ENCODE measurements at regions not wholly inside any gene's neighbourhood (a gene's known extent, or its start where the extent isn't known, plus 50 kb on each side); places are given as distances from the start of the nearest gene placed in this dataset.

DNA sequence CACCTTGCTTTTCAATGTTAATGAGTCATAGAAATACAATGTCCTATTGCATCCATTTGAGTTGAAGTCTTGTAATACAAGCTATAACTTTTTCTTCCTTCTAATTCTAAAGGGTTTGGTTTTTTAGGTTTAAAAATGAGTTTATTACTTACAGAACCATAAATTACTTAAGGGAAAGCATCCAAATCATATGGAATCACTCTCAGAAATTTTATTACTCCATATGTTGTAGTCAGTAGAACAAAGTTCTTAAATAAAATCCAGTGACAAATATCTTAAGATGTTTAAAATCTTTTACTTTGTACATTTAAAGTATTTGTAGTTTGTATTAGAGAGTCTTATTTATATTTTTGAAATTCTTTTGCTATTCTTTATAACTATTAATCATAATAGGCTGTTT, 253.2 kb downstream of the IPO8 start:
- no peak for TF ChIP-seq POLR2A (IDR thresholded peaks at IDR 0.05)
- TF ChIP-seq, protein P1, sequence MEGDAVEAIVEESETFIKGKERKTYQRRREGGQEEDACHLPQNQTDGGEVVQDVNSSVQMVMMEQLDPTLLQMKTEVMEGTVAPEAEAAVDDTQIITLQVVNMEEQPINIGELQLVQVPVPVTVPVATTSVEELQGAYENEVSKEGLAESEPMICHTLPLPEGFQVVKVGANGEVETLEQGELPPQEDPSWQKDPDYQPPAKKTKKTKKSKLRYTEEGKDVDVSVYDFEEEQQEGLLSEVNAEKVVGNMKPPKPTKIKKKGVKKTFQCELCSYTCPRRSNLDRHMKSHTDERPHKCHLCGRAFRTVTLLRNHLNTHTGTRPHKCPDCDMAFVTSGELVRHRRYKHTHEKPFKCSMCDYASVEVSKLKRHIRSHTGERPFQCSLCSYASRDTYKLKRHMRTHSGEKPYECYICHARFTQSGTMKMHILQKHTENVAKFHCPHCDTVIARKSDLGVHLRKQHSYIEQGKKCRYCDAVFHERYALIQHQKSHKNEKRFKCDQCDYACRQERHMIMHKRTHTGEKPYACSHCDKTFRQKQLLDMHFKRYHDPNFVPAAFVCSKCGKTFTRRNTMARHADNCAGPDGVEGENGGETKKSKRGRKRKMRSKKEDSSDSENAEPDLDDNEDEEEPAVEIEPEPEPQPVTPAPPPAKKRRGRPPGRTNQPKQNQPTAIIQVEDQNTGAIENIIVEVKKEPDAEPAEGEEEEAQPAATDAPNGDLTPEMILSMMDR (IDR thresholded peaks at IDR 0.05): no peak
- no peak for DNase-seq
- Histone ChIP-seq H3K27ac (no peak overlapping the region), H3K27me3 (no peaks in the 10 kb centered on the region), H3K4me1 (peaks cover 2% of the 10 kb centered on the region), H3K4me3 (no peak overlapping the region), H3K9me3 (no peaks in the 10 kb centered on the region), H3K36me3 (ENCODE audit: low read depth, missing control alignments) (no peaks in the 10 kb centered on the region)
- intact Hi-C loops (cut with DNase I; ENCODE audit: low total_unique reads): no loop called here

DNA sequence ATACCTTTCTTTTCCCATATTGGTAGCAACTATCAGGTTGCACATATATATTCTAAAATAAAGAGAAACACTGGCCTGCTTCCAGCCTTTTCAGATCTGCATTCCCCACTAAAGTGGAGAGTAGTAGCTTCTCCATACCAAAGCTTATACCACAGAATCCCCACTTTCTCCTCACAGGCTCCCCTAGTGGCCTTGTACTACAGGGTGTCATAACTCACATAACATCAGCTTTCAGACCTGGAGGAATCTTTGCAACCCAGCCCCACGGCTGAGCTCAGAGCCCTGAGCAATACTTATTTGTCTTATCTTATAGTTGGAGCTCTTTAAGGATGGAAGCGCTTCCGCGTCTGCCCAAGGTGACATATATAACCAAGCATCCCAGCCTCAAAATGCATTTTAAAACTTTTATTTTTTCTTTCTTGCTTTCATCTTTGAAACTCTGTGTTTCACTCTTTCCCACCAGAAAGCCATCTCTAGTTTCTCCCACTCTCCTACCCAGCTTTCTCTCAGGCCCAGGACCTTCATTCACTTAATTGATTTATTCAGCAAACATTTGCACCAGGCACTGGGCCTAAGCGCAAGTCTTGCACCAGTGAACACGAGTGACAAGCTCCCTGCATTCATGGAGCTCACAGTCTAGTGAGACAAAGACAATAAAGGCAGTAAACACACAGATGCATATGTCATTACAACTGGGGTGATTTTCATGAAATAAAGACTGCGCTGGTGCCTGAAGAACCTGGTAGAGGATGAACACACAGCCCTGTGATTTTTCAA, 254.7 kb downstream of the IPO8 start:
- H3K36me3 ChIP-seq (ENCODE audit: low read depth, missing control alignments): no peaks in the 10 kb centered on the region
- peak; percentile 20 for DNase-seq
- TF ChIP-seq POLR2A (IDR thresholded peaks at IDR 0.05): no peak
- TF ChIP-seq, protein P1 (IDR thresholded peaks at IDR 0.05): peak in 1 of 3 experiments; percentile 22
- H3K27ac ChIP-seq: no peak overlapping the region
- no peaks in the 10 kb centered on the region for H3K9me3 ChIP-seq
- H3K27me3 ChIP-seq: no peaks in the 10 kb centered on the region
- WGBS, 2 donors: 86 to 88% methylated on average over 7 of the region's 7 CpGs
- intact Hi-C loops (cut with DNase I; ENCODE audit: low total_unique reads): no loop called here
- peaks cover 5% of the 10 kb centered on the region for H3K4me1 ChIP-seq
- no peak overlapping the region for H3K4me3 ChIP-seq

DNA sequence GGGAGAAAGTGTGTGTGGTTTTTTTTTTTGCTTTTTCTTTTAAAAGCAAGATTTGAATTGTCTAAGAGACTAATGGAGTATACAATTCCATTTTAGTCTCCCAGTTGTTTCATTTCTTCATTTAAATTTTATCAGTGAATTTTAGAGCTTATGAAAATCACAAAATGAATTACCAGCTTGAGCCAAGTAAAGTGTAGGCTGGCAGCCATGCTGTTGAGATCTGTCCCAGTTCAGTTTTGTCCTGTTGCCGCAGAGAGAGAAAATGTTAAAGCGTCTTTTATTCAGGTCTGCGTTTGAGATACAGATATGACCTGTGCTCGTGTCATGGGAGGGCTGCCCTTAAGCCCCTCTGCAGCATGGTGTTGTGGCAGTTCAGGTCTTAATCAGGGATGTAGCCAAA, 256.5 kb downstream of the IPO8 start:
- DNase-seq: no peak
- Histone ChIP-seq H3K36me3 (ENCODE audit: low read depth, missing control alignments) (no peaks in the 10 kb centered on the region), H3K4me1 (peaks cover 5% of the 10 kb centered on the region), H3K4me3 (no peak overlapping the region), H3K9me3 (no peaks in the 10 kb centered on the region), H3K27ac (peak overlapping the region in 1 of 2 donors; percentile 37), H3K27me3 (no peaks in the 10 kb centered on the region)
- intact Hi-C loops (cut with DNase I; ENCODE audit: low total_unique reads): no loop called here
- WGBS, 2 donors: 88 to 92% methylated on average over 4 of the region's 4 CpGs
- TF ChIP-seq, protein P1 (IDR thresholded peaks at IDR 0.05): no peak
- no peak for TF ChIP-seq POLR2A (IDR thresholded peaks at IDR 0.05)

GRCh38 chr12:30438601-30439041, 257.0 kb downstream of the IPO8 start:
- intact Hi-C loops (cut with DNase I; ENCODE audit: low total_unique reads): no loop called here
- peak overlapping the region in 1 of 2 donors; percentile 1 for H3K27ac ChIP-seq
- TF ChIP-seq, protein P1 (IDR thresholded peaks at IDR 0.05): no peak
- TF ChIP-seq POLR2A (IDR thresholded peaks at IDR 0.05): no peak
- H3K4me1 ChIP-seq: peaks cover 5% of the 10 kb centered on the region
- DNase-seq: no peak
- H3K27me3 ChIP-seq: no peaks in the 10 kb centered on the region
- H3K36me3 ChIP-seq (ENCODE audit: low read depth, missing control alignments): no peaks in the 10 kb centered on the region
- H3K9me3 ChIP-seq: no peaks in the 10 kb centered on the region
- 36 to 57% methylated on average over 1 of the region's 1 CpG for WGBS, 2 donors
- no peak overlapping the region for H3K4me3 ChIP-seq

DNA sequence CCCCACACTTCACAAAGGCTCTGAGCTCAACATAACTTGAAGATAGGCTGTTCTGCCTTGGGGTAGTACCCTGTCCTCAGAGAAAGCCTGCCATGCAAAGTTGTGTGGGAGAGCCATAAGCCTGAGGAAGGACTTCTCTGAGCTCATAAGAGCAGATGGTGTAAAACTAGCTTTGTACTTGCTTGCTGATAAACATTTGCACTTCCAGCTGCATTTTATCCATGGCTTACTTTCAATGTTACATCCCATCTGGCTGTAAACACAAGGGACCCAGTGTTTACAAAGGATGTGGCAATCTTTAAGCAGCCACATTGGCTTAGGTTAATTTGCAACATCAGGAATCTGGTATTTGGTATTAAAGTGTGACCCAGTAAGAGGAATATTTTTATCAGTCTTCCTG, 258.1 kb downstream of the IPO8 start:
- H3K4me1 ChIP-seq: peaks cover 5% of the 10 kb centered on the region
- peak; percentile 36 for DNase-seq
- no peaks in the 10 kb centered on the region for H3K9me3 ChIP-seq
- no peak overlapping the region for H3K4me3 ChIP-seq
- peak overlapping the region; percentile 1 to 39 for H3K27ac ChIP-seq
- no peaks in the 10 kb centered on the region for H3K36me3 ChIP-seq (ENCODE audit: low read depth, missing control alignments)
- TF ChIP-seq, protein P1 (IDR thresholded peaks at IDR 0.05): no peak
- TF ChIP-seq POLR2A (IDR thresholded peaks at IDR 0.05): no peak
- no peaks in the 10 kb centered on the region for H3K27me3 ChIP-seq
- intact Hi-C loops (cut with DNase I; ENCODE audit: low total_unique reads): no loop called here

All from testis (tissue), 2 donors.